H1 (cell line): ENCODE measurements at regions not wholly inside any gene's neighbourhood (a gene's known extent, or its start where the extent isn't known, plus 50 kb on each side); places are given as distances from the start of the nearest gene placed in this dataset.

Experiments used
- CTCF ChIA-PET: fragments of 300-600 bp; sonication (Branson Sonifier 250); formaldehyde crosslinking; loops from one replicate; lab custom pipeline; 2021; ENCODE audit not compliant: partially characterized antibody; lab: Charles Lee
- POLR2A ChIA-PET: fragments of 300-600 bp; sonication (Branson Sonifier 250); formaldehyde crosslinking; loops from one replicate; lab custom pipeline; 2021; ENCODE audit warnings: inconsistent platforms; ENCODE audit not compliant: partially characterized antibody; lab: Charles Lee
- DNase-seq, 2 experiments: peaks; one replicate each; pipeline versions ENCODE4 v3.0.0 to v3.0.0-alpha.2; 2010 to 2022; ENCODE audit warnings: low spot score in 2 of 2, low read depth in 1 of 2, mixed read lengths in 1 of 2
- FAIRE-seq: peaks from 2 replicates; lab custom pipeline; 2011; peaks lifted over from hg19 to GRCh38; lab: Jason Lieb, UNC
- H2AFZ ChIP-seq: 2 replicates; pipeline ENCODE4 v1.8.1; 2012; ENCODE audit warnings: low read length, inconsistent platforms
- H2AK5ac ChIP-seq: 2 replicates; pipeline ENCODE4 v1.6.1; 2013; ENCODE audit warnings: low read depth, low read length
- H2BK120ac ChIP-seq: replicated peaks from 2 replicates; pipeline ENCODE3; 2013; ENCODE audit warnings: low read depth, low read length, inconsistent platforms
- H2BK12ac ChIP-seq: 2 replicates; pipeline ENCODE4 v1.6.1; 2013; ENCODE audit warnings: low read depth, low read length
- H2BK15ac ChIP-seq: 2 replicates; pipeline ENCODE4 v1.6.1; 2013; ENCODE audit warnings: low read length
- H2BK20ac ChIP-seq: 2 replicates; pipeline ENCODE4 v1.6.1; 2013; ENCODE audit warnings: low read length
- H2BK5ac ChIP-seq: 2 replicates; pipeline ENCODE4 v1.6.1; 2013; ENCODE audit warnings: low read depth, low read length
- H3K14ac ChIP-seq: 2 replicates; pipeline ENCODE4 v1.6.1; 2013; ENCODE audit warnings: inconsistent platforms; ENCODE audit not compliant: insufficient read length
- H3K18ac ChIP-seq: 2 replicates; pipeline ENCODE4 v1.6.1; 2013; ENCODE audit warnings: low read length; ENCODE audit errors: extremely low read depth
- H3K23ac ChIP-seq: 2 replicates; pipeline ENCODE4 v1.6.1; 2013; ENCODE audit warnings: inconsistent platforms; ENCODE audit not compliant: insufficient read length
- H3K23me2 ChIP-seq: 2 replicates; pipeline ENCODE4 v1.6.1; 2013; ENCODE audit warnings: low read depth, low read length
- H3K27ac ChIP-seq: 2 replicates; pipeline ENCODE4 v1.6.1; 2011; ENCODE audit warnings: low read depth, low read length, inconsistent platforms
- H3K27me3 ChIP-seq, 4 experiments: replicated peaks in 1 of 4; 1 replicate in 1 of 4; 2 replicates in 3 of 4; pipeline versions ENCODE4 v1.6.1 to v1.8.1; 2011 to 2013; ENCODE audit warnings: low read length in 3 of 4, mild to moderate bottlenecking in 3 of 4, inconsistent platforms in 2 of 4, mixed read lengths in 2 of 4, moderate library complexity in 1 of 4; ENCODE audit not compliant: control insufficient read depth in 3 of 4, insufficient read depth in 3 of 4; ENCODE audit errors: extremely low read depth in 1 of 4
- H3K36me3 ChIP-seq, 4 experiments: 2 replicates each; pipeline versions ENCODE4 v1.6.1 to v1.8.1; 2011 to 2013; ENCODE audit warnings: mild to moderate bottlenecking in 4 of 4, low read length in 3 of 4, moderate library complexity in 2 of 4, control low read depth in 1 of 4, inconsistent platforms in 1 of 4; ENCODE audit not compliant: insufficient read depth in 4 of 4, control insufficient read depth in 2 of 4
- H3K4ac ChIP-seq: replicated peaks from 2 replicates; pipeline ENCODE3; 2013; ENCODE audit warnings: low read length, low read depth, mixed read lengths, inconsistent platforms; ENCODE audit not compliant: insufficient read length
- H3K4me1 ChIP-seq, 4 experiments: replicated peaks in 1 of 4; 1 replicate in 1 of 4; 2 replicates in 3 of 4; pipeline versions ENCODE4 v1.6.1 to v1.8.1; 2011 to 2013; ENCODE audit warnings: low read length in 3 of 4, inconsistent platforms in 2 of 4, mixed read lengths in 1 of 4; ENCODE audit not compliant: insufficient read depth in 4 of 4, control insufficient read depth in 3 of 4
- H3K4me2 ChIP-seq, 2 experiments: 2 replicates each; pipeline versions ENCODE4 v1.6.1 to v1.8.1; 2011 to 2013; ENCODE audit warnings: low read depth in 2 of 2, low read length in 2 of 2, control low read depth in 1 of 2, inconsistent platforms in 1 of 2, mild to moderate bottlenecking in 1 of 2; ENCODE audit not compliant: insufficient read depth in 1 of 2
- H3K4me3 ChIP-seq, 4 experiments: fragments of 200-600, 300-600 bp in 1 of 4; sonication (generic), shearing (Covaris generic), sonication (Bioruptor Twin) in 1 of 4; 2 replicates each; pipeline versions ENCODE4 v1.5.1 to v1.8.1; 2011 to 2016; ENCODE audit warnings: low read length in 4 of 4, low read depth in 3 of 4, control low read depth in 2 of 4, inconsistent platforms in 2 of 4, mild to moderate bottlenecking in 2 of 4, mixed read lengths in 1 of 4, moderate library complexity in 1 of 4; ENCODE audit not compliant: insufficient read depth in 2 of 4; ENCODE audit errors: extremely low read depth in 1 of 4
- H3K56ac ChIP-seq: replicated peaks from 2 replicates; pipeline ENCODE3; 2013; ENCODE audit warnings: low read depth, mild to moderate bottlenecking, mixed read lengths, low read length, inconsistent platforms; ENCODE audit not compliant: insufficient read length
- H3K79me1 ChIP-seq: 2 replicates; pipeline ENCODE4 v1.6.1; 2013; ENCODE audit warnings: low read depth, low read length, control low read depth
- H3K79me2 ChIP-seq, 2 experiments: 2 replicates each; pipeline versions ENCODE4 v1.6.1 to v1.8.1; 2012 to 2013; ENCODE audit warnings: low read length in 2 of 2, mild to moderate bottlenecking in 2 of 2, inconsistent platforms in 1 of 2; ENCODE audit not compliant: insufficient read depth in 2 of 2, control insufficient read depth in 1 of 2
- H3K9ac ChIP-seq, 4 experiments: replicated peaks in 1 of 4; 1 replicate in 1 of 4; 2 replicates in 3 of 4; pipeline versions ENCODE4 v1.6.1 to v1.8.1; 2011 to 2013; ENCODE audit warnings: low read depth in 3 of 4, low read length in 3 of 4, control low read depth in 2 of 4, mild to moderate bottlenecking in 2 of 4, moderate library complexity in 2 of 4, inconsistent platforms in 1 of 4; ENCODE audit errors: extremely low read depth in 1 of 4
- H3K9me3 ChIP-seq, 2 experiments: 2 replicates each; pipeline versions ENCODE4 v1.6.1 to v1.8.1; 2012 to 2013; ENCODE audit warnings: mild to moderate bottlenecking in 2 of 2, moderate library complexity in 2 of 2, control low read depth in 1 of 2, inconsistent platforms in 1 of 2, low read depth in 1 of 2, low read length in 1 of 2, mixed read lengths in 1 of 2; ENCODE audit not compliant: insufficient read depth in 2 of 2
- H4K20me1 ChIP-seq, 2 experiments: replicated peaks in 1 of 2; 2 replicates each; pipeline versions ENCODE3 to v1.8.1; 2011 to 2013; ENCODE audit warnings: inconsistent platforms in 2 of 2, low read length in 2 of 2, mild to moderate bottlenecking in 1 of 2; ENCODE audit not compliant: insufficient read depth in 2 of 2, control insufficient read depth in 1 of 2
- H4K5ac ChIP-seq: 2 replicates; pipeline ENCODE4 v1.6.1; 2013; ENCODE audit warnings: low read length, low read depth, mixed read lengths, inconsistent platforms; ENCODE audit not compliant: insufficient read length
- H4K8ac ChIP-seq: 2 replicates; pipeline ENCODE4 v1.8.0; 2013; ENCODE audit warnings: mild to moderate bottlenecking, moderate library complexity, low read length, inconsistent platforms; ENCODE audit not compliant: insufficient read depth; ENCODE audit errors: extremely low read depth
- H4K91ac ChIP-seq: replicated peaks from 2 replicates; pipeline ENCODE3; 2013; ENCODE audit warnings: low read length, mixed read lengths, inconsistent platforms; ENCODE audit not compliant: insufficient read length
- CREB1 ChIP-seq: IDR thresholded peaks from 2 replicates; pipeline ENCODE4 v1.6.1; 2012; ENCODE audit warnings: inconsistent platforms
- FOSL1 ChIP-seq: IDR thresholded peaks from 2 replicates; pipeline ENCODE4 v1.6.1; 2011; ENCODE audit warnings: mild to moderate bottlenecking, low read depth, low read length, moderate library complexity; ENCODE audit not compliant: insufficient read depth
- SIN3A ChIP-seq, 2 experiments: IDR thresholded peaks in 1 of 2; conservative IDR thresholded peaks in 1 of 2; 2 replicates each; pipeline ENCODE4 v1.6.1; 2011 to 2012; ENCODE audit warnings: low read length in 2 of 2, improper control_type of control experiment in 1 of 2, low read depth in 1 of 2, mild to moderate bottlenecking in 1 of 2
- WGBS, 2 experiments: shearing (Covaris generic) in 1 of 2; methylation state at CpG; one replicate each; pipeline versions ENCODE4 v1.1.6 to v1.1.7; 2013 to 2015; ENCODE audit warnings: low lambda C conversion rate in 2 of 2, mixed read lengths in 2 of 2, inconsistent platforms in 1 of 2, low coverage in 1 of 2, missing lambda C conversion rate in 1 of 2; ENCODE audit not compliant: insufficient replicate concordance in 2 of 2, insufficient coverage in 1 of 2, insufficient read length in 1 of 2; ENCODE audit errors: extremely low coverage in 1 of 2, missing lambda C conversion rate in 1 of 2; 5-methylcytosine and 5-hydroxymethylcytosine counted together

DNA sequence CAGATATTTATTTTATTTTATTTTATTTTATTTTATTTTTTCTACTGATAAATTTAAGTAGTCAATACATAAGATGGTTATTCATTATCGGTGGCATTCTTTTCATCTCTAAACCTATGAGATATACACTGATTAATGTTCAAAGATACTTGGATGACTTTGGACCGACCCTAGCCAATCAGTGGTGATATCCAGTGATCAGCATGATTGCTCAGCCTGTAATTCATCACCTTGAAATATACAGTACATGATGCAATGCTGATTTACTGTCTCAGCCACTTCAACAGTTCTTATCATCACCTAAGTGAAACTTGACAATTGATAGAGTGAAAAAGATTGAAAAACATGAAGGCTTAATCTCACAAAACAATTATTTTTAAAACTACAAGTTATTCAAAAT lies 1651.0 kb downstream of the REEP3 start:
- Histone ChIP-seq H3K4ac (no peak overlapping the region), H3K79me1 (no peaks in the 10 kb centered on the region), H3K23me2 (no peaks in the 10 kb centered on the region; the same call in 1 of the 2 replicates), H4K20me1 (no peaks in the 10 kb centered on the region), H3K14ac (no peak overlapping the region), H2AFZ (no peak overlapping the region), H2BK15ac (no peak overlapping the region), H3K9ac (no peak overlapping the region), H4K91ac (no peak overlapping the region), H3K23ac (no peak overlapping the region), H3K27ac (no peak overlapping the region), H3K79me2 (no peaks in the 10 kb centered on the region), H2BK12ac (no peak overlapping the region), H3K56ac (no peak overlapping the region), H2BK5ac (no peak overlapping the region), H3K36me3 (no peaks in the 10 kb centered on the region), H4K5ac (no peak overlapping the region), H3K4me3 (no peak overlapping the region), H3K18ac (no peak overlapping the region), H3K9me3 (no peaks in the 10 kb centered on the region), H2BK20ac (no peak overlapping the region), H2BK120ac (no peak overlapping the region), H3K27me3 (no peaks in the 10 kb centered on the region), H3K4me2 (no peak overlapping the region), H3K4me1 (no peaks in the 10 kb centered on the region), H4K8ac (no peak overlapping the region), H2AK5ac (no peak overlapping the region)
- DNase-seq (no peak), FAIRE-seq (no peak)
- ChIA-PET CTCF (no interaction called here), POLR2A (no interaction called here)
- 92% methylated on average over 2 of the region's 2 CpGs; no CpG with 5 or more reads in 1 of the 2 experiments for WGBS, 2 experiments
- TF ChIP-seq CREB1, result no peak
- no peak for TF ChIP-seq FOSL1
- no peak for TF ChIP-seq SIN3A (conservative IDR thresholded peaks at IDR 0.05 in 1 of 2, IDR thresholded peaks at IDR 0.05 in 1 of 2; ENCODE audit: low read depth in 1 of 2, low read length in 2 of 2)
